ENCODE measurements at regions not wholly inside any gene's neighbourhood (a gene's known extent, or its start where the extent isn't known, plus 50 kb on each side); places are given as distances from the start of the nearest gene placed in this dataset.

DNA sequence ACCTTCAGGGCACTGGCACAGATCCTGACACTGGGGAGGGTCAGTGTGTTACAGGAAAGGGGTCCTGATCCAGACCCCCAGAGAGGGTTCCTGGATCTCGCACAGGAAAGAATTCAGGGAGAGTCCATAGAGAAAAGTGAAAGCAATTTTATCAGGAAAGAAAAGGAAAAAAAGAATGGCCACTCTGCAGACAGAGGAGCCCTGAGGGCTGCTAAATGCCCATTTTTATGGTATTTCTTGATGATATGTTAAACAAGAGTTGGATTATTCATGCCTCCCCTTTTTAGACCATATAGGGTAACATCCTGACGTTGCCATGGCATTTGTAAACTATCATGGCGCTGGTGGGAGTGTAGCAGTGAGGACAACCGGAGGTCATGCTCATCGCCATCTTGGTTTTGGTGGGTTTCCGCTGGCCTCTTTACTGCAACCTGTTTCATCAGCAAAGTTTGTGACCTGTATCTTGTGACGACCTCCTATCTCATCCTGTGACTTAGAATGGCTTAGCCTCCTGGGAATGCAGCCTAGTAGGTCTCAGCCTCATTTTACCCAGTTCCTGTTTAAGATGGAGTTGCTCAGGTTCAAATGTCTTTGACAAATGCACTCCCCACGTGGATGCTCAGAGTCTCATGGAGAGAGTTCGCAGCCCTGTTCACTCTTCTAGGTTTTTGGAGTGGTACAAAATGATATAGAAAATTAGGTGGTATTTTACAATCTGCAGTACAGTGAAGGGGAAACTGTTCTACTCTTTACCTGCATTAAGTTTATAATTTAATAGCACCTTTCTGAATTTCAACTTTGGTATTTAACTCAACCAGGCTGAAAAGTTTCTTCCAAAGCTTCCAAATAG is 1363.7 kb upstream of the TMEM132C start:
- TF ChIP-seq, protein P1, sequence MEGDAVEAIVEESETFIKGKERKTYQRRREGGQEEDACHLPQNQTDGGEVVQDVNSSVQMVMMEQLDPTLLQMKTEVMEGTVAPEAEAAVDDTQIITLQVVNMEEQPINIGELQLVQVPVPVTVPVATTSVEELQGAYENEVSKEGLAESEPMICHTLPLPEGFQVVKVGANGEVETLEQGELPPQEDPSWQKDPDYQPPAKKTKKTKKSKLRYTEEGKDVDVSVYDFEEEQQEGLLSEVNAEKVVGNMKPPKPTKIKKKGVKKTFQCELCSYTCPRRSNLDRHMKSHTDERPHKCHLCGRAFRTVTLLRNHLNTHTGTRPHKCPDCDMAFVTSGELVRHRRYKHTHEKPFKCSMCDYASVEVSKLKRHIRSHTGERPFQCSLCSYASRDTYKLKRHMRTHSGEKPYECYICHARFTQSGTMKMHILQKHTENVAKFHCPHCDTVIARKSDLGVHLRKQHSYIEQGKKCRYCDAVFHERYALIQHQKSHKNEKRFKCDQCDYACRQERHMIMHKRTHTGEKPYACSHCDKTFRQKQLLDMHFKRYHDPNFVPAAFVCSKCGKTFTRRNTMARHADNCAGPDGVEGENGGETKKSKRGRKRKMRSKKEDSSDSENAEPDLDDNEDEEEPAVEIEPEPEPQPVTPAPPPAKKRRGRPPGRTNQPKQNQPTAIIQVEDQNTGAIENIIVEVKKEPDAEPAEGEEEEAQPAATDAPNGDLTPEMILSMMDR (IDR thresholded peaks at IDR 0.05; ENCODE audit: borderline replicate concordance, control extremely low read depth, extremely low read depth, insufficient read depth, missing control alignments) = no peak
- in situ Hi-C loops (cut with MboI; ENCODE audit: low sequenced_read_pairs, unreplicated experiment) = no loop called here
- DNase-seq (ENCODE audit: low spot score) = no peak

DNA sequence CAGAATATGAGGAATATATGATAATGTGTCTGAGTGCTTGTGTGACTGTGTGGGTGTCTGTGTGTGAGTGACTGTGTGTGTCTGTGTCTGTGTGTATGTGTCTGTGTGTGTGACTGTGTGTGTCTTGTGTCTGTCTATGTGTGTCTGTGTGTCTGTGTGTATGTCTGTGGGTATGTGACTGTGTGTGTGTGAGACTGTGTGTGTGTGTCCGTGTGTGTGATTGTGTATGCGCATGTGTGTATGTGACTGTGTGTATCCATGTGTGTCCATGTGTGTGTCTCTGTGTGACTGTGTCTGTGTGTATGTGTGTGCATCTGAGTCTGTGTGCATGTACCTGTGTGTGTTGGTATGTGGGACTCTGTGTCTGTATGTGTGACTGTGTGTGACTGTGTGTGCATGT is 1361.2 kb upstream of the TMEM132C start:
- TF ChIP-seq, protein P1 (IDR thresholded peaks at IDR 0.05; ENCODE audit: borderline replicate concordance, control extremely low read depth, extremely low read depth, insufficient read depth, missing control alignments) = no peak
- no peak for DNase-seq (ENCODE audit: low spot score)
- in situ Hi-C loops (cut with MboI; ENCODE audit: low sequenced_read_pairs, unreplicated experiment) = no loop called here

DNA sequence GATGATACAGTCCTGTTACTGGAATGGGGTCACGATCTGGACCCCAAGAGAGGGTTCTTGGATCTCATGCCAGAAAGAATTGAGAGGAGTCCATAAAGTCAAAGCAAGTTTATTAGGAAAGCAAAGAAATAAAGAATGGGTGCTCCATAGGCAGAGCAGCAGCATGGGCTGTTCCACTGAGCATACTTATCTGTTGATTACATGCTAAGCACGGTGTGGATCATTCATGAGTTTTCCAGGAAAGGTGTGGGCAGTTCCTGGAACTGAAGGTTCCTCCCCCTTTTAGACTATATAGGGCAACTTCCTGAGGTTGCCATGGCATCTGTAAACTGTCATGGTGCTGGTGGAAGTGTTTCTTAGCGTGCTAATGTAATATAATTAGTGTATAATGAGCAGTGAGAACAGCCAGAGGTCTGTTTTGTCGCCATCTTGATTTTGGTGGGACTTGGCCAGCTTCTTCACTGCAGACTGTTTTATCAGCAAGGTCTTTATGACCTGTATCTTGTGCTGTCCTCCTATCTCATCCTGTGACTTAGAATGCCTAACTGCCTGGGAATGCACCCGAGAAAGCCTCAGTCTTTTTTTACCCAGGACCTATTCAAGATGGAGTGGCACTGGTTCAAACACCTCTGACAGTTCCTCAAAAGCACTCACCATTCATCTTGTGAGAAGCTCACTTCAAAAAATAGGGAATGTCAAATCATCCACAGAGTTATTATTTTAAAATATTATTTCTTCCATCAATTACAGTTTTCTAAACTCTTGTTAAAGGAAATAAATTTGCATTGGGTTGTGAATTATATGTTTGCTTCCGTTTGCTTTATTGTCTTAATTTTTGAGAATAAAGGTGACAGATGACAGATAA is 1358.8 kb upstream of the TMEM132C start:
- TF ChIP-seq, protein P1 (IDR thresholded peaks at IDR 0.05; ENCODE audit: borderline replicate concordance, control extremely low read depth, extremely low read depth, insufficient read depth, missing control alignments) = no peak
- DNase-seq (ENCODE audit: low spot score) = no peak
- in situ Hi-C loops (cut with MboI; ENCODE audit: low sequenced_read_pairs, unreplicated experiment) = no loop called here

DNA sequence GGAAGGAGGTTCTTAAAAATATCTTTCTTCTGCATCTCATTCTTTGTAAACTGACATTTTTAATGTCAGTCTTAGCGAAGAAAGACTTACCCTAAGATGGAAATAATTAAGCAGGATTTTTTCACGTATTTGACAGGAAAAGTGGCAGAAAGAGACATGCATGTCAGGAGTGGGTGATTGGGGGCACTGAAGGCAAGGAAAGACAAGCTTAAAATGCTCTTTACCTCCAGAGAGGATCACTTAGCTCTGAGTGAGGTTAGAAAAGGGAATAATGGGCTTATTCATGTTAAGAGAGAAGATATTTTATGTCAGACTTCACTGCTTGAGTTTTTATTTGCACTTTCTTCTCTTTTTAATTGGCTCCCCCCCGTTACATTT is 1358.2 kb upstream of the TMEM132C start:
- TF ChIP-seq, protein P1 (IDR thresholded peaks at IDR 0.05; ENCODE audit: borderline replicate concordance, control extremely low read depth, extremely low read depth, insufficient read depth, missing control alignments) = no peak
- no peak for DNase-seq (ENCODE audit: low spot score)
- in situ Hi-C loops (cut with MboI; ENCODE audit: low sequenced_read_pairs, unreplicated experiment) = no loop called here

DNA sequence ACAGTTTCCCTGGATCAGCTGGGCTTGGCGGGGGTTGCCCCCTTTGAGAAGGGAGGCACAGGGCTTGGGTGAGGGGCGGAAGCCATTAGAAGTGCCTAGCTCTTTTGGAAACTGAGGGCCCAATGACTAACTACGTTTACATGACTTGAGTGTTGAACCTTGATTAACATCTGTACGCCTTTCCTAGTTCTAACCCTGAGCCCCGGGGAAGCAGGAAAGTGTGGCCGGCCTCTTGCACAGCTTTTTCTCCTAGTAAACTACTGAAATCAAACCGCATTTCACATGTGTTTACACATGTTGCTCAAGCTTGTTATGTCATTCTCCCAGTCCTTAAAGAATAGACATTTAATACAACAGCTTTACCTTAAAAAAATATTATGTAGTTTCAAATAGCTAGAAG is 1356.4 kb upstream of the TMEM132C start:
- in situ Hi-C loops (cut with MboI; ENCODE audit: low sequenced_read_pairs, unreplicated experiment) = no loop called here
- DNase-seq (ENCODE audit: low spot score) = no peak
- TF ChIP-seq, protein P1 (IDR thresholded peaks at IDR 0.05; ENCODE audit: borderline replicate concordance, control extremely low read depth, extremely low read depth, insufficient read depth, missing control alignments) = no peak

DNA sequence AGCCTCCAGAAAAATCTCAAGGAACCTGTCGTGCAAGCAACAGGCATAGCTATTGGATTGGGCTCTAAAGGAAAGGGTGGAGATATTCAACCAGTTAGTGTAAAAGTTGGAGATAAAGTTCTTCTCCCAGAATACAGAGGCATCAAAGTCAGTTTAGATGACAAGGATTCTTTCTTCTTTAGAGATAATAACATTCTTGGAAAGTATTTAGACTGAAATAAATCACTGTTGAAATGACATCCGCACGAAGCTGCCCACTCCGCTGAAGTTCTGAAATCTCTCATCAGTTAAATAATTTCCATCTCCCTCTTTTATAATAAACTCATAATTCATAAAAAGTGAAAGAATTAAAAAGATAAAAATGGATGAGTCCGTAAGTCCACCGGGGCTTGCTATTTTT is 1354.9 kb upstream of the TMEM132C start:
- TF ChIP-seq, protein P1 (IDR thresholded peaks at IDR 0.05; ENCODE audit: borderline replicate concordance, control extremely low read depth, extremely low read depth, insufficient read depth, missing control alignments) = no peak
- in situ Hi-C loops (cut with MboI; ENCODE audit: low sequenced_read_pairs, unreplicated experiment) = no loop called here
- DNase-seq (ENCODE audit: low spot score) = no peak

Data from GM13976 (cell line).